GM21423 (cell line): ENCODE measurements at regions not wholly inside any gene's neighbourhood (a gene's known extent, or its start where the extent isn't known, plus 50 kb on each side); places are given as distances from the start of the nearest gene placed in this dataset.

ENCODE experiments used
- ATAC-seq: cut with Tn5 transposase; IDR thresholded peaks from one replicate; pipeline ENCODE4 v1.9.1; 2021; ENCODE audit warnings: mild to moderate bottlenecking, moderate library complexity; ENCODE audit not compliant: unreplicated experiment

- ATAC-seq = no peak
Measured at GRCh38 chr5:30103452-30104202, 1089.9 kb upstream of the CDH6 start.

- ATAC-seq = no peak
Measured at GRCh38 chr5:30103052-30103451, 1090.4 kb upstream of the CDH6 start.

- ATAC-seq = no peak
Measured at GRCh38 chr5:30102185-30102584, 1091.3 kb upstream of the CDH6 start.

- ATAC-seq = no peak
Measured at GRCh38 chr5:30100929-30101328, 1092.6 kb upstream of the CDH6 start.

- ATAC-seq = no peak
Measured at GRCh38 chr5:30100148-30100713, 1093.3 kb upstream of the CDH6 start.

- ATAC-seq = no peak
Measured at GRCh38 chr5:30099634-30100033, 1093.9 kb upstream of the CDH6 start.

- no peak for ATAC-seq
Measured at GRCh38 chr5:30098940-30099339, 1094.5 kb upstream of the CDH6 start.

GRCh38 chr5:30092548-30092947, 1100.9 kb upstream of the CDH6 start:
- no peak for ATAC-seq

GRCh38 chr5:30069441-30070263, 1123.8 kb upstream of the CDH6 start:
- no peak for ATAC-seq

- ATAC-seq = no peak
Measured at GRCh38 chr5:30063503-30063902, 1130.0 kb upstream of the CDH6 start.

- ATAC-seq = no peak
Measured at GRCh38 chr5:30051976-30052375, 1141.5 kb upstream of the CDH6 start.

- no peak for ATAC-seq
Measured at GRCh38 chr5:30050056-30050815, 1143.2 kb upstream of the CDH6 start.

- ATAC-seq = no peak
Measured at GRCh38 chr5:30042677-30043076, 1150.8 kb upstream of the CDH6 start.

- ATAC-seq = no peak
Measured at GRCh38 chr5:30041831-30042385, 1151.6 kb upstream of the CDH6 start.

GRCh38 chr5:30041291-30041690, 1152.2 kb upstream of the CDH6 start:
- no peak for ATAC-seq

GRCh38 chr5:30040488-30041118, 1152.9 kb upstream of the CDH6 start:
- peak; percentile 52 for ATAC-seq

- no peak for ATAC-seq
Measured at GRCh38 chr5:30039379-30039778, 1154.1 kb upstream of the CDH6 start.

GRCh38 chr5:30034870-30035269, 1158.6 kb upstream of the CDH6 start:
- ATAC-seq = no peak

- no peak for ATAC-seq
Measured at GRCh38 chr5:30030101-30030500, 1163.4 kb upstream of the CDH6 start.

GRCh38 chr5:30001826-30002225, 1191.7 kb upstream of the CDH6 start:
- no peak for ATAC-seq
